ENCODE measurements at regions not wholly inside any gene's neighbourhood (a gene's known extent, or its start where the extent isn't known, plus 50 kb on each side); places are given as distances from the start of the nearest gene placed in this dataset.

DNA sequence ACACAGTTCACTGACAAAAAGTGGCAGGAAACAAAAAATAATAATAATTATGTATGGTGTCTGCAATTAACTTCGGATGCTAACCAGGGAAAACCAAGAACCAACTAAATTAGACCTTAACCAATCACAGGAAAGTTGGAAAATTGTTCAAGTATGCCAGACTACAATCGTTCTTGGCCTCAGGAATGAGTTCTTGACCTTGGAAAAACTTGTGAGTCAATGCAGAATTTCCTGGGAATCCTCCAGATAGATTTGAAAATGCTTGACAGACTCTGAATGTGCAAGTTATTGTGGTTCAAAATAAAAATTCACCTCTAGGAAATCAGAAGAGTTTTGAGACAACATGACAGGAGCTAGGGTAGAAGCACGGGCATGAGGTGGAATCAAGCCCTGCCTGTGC is 171.5 kb downstream of the C7orf25 start:
- Histone ChIP-seq H2BK120ac (ENCODE audit: low read depth, low read length, poor library complexity, severe bottlenecking) (no peak overlapping the region), H3K27ac (ENCODE audit: insufficient read length, low read depth, low read length) (no peak overlapping the region), H2AFZ (ENCODE audit: low read length) (no peak overlapping the region), H3K4me1 (ENCODE audit: insufficient read depth, low read length) (no peaks in the 10 kb centered on the region), H3K79me1 (ENCODE audit: insufficient read depth, low read depth, low read length, poor library complexity, severe bottlenecking) (no peaks in the 10 kb centered on the region), H3K9ac (ENCODE audit: extremely low read depth, insufficient read length, low read length) (no peak overlapping the region), H4K91ac (ENCODE audit: insufficient read length, low read depth, low read length) (no peak overlapping the region), H3K4ac (ENCODE audit: low read depth, low read length) (no peak overlapping the region), H3T11ph (ENCODE audit: low read length) (no peak overlapping the region), H2BK15ac (ENCODE audit: low read depth, low read length) (no peak overlapping the region), H3K4me2 (ENCODE audit: insufficient read depth, insufficient read length, low read length) (no peak overlapping the region), H3K14ac (ENCODE audit: insufficient read depth, low read length) (no peak overlapping the region), H2AK5ac (ENCODE audit: insufficient read length, low read length) (no peak overlapping the region), H2BK20ac (ENCODE audit: low read depth, low read length, poor library complexity, severe bottlenecking) (no peak overlapping the region), H4K8ac (replicated peaks; ENCODE audit: insufficient read length, low read depth, low read length) (no peak overlapping the region), H3K56ac (ENCODE audit: insufficient read length, low read depth, low read length) (no peak overlapping the region), H3K9me3 (ENCODE audit: control insufficient read depth, low read depth, low read length) (no peaks in the 10 kb centered on the region), H2BK12ac (ENCODE audit: insufficient read length, low read depth, low read length) (no peak overlapping the region), H4K5ac (ENCODE audit: insufficient read length, low read depth, low read length) (no peak overlapping the region), H3K79me2 (ENCODE audit: insufficient read depth, low read length) (no peaks in the 10 kb centered on the region), H4K20me1 (ENCODE audit: control insufficient read depth, insufficient read depth, insufficient read length) (no peaks in the 10 kb centered on the region), H3K23ac (ENCODE audit: insufficient read length, low read depth, low read length) (no peak overlapping the region), H3K27me3 (ENCODE audit: insufficient read depth, low read length) (no peaks in the 10 kb centered on the region), H2BK5ac (ENCODE audit: insufficient read length, low read length) (no peak overlapping the region), H3K18ac (ENCODE audit: insufficient read length, low read depth, low read length) (no peak overlapping the region), H3K23me2 (ENCODE audit: insufficient read length, low read depth, low read length, poor library complexity, severe bottlenecking) (no peaks in the 10 kb centered on the region)
- H3K9me3 Mint-ChIP-seq: no peaks in the 10 kb centered on the region; a peak in 2 of 5 replicates
- peaks cover 5 to 6% of the 10 kb centered on the region in 2 experiments; a peak in 3 of 4 replicates for H3K4me1 Mint-ChIP-seq
- no peak overlapping the region for H3K27ac Mint-ChIP-seq
- WGBS (ENCODE audit: extremely low coverage, insufficient read length, low lambda C conversion rate): no CpG with 5 or more reads among the region's 3 CpGs
- H3K36me3 Mint-ChIP-seq (ENCODE audit: insufficient read depth in 1 of 3, low read depth in 3 of 3): peaks cover 0 to 2% (median 0%) of the 10 kb centered on the region in 3 experiments; a peak in 2 of 7 replicates
- no peak for TF ChIP-seq CTCF (conservative IDR thresholded peaks at IDR 0.05)
- H3K27me3 Mint-ChIP-seq (ENCODE audit: low read depth): no peaks in the 10 kb centered on the region; the same call in 1 of the 2 replicates
- H3K4me3 Mint-ChIP-seq: no peak overlapping the region
- no peak for DNase-seq
